SK-N-SH treated with all-trans-retinoic acid at 6 μM for 48 hours (cell line): ENCODE measurements at regions not wholly inside any gene's neighbourhood (a gene's known extent, or its start where the extent isn't known, plus 50 kb on each side); places are given as distances from the start of the nearest gene placed in this dataset.

Experiments
- ATAC-seq: fragments of 200-7000 bp; cut with Tn5 transposase; 3 replicates; pipeline ENCODE4 v1.9.1; 2020; ENCODE audit warnings: mild to moderate bottlenecking, moderate library complexity
- ARNTL ChIP-seq: fragments of 450-650 bp; formaldehyde crosslinking; IDR thresholded peaks from 2 replicates; pipeline ENCODE4 v1.5.0; 2020; ENCODE audit warnings: low read depth, mild to moderate bottlenecking, moderate library complexity, borderline replicate concordance
- BACH2 ChIP-seq: fragments of 250-450 bp; sonication (Bioruptor Pico); IDR thresholded peaks from 2 replicates; pipeline ENCODE4 v1.9.0; 2021; ENCODE audit warnings: mild to moderate bottlenecking, borderline replicate concordance
- CREB5 ChIP-seq: fragments of 250-450 bp; sonication (Bioruptor Pico); IDR thresholded peaks from 2 replicates; pipeline ENCODE4 v1.5.1; 2020; ENCODE audit warnings: low read depth, mild to moderate bottlenecking, moderate library complexity
- CSDC2 ChIP-seq: fragments of 250-450 bp; sonication (Bioruptor Pico); IDR thresholded peaks from 2 replicates; pipeline ENCODE4 v1.5.0; 2020; ENCODE audit warnings: mild to moderate bottlenecking, moderate library complexity
- CSRNP3 ChIP-seq: fragments of 250-450 bp; sonication (Bioruptor Pico); IDR thresholded peaks from 2 replicates; pipeline ENCODE4 v1.5.1; 2021; ENCODE audit warnings: mild to moderate bottlenecking, moderate library complexity
- ESRRG ChIP-seq: fragments of 250-450 bp; sonication (Bioruptor Pico); IDR thresholded peaks from 2 replicates; pipeline ENCODE4 v1.6.1; 2021; ENCODE audit warnings: mild to moderate bottlenecking
- GLIS3 ChIP-seq: fragments of 250-450 bp; sonication (Bioruptor Pico); IDR thresholded peaks from 2 replicates; pipeline ENCODE4 v1.5.0; 2020; ENCODE audit warnings: mild to moderate bottlenecking, moderate library complexity
- ISL1 ChIP-seq: fragments of 250-450 bp; sonication (Bioruptor Pico); IDR thresholded peaks from 2 replicates; pipeline ENCODE4 v2.1.2; 2022; ENCODE audit warnings: mild to moderate bottlenecking, moderate library complexity
- PATZ1 ChIP-seq: fragments of 250-450 bp; sonication (Bioruptor Pico); IDR thresholded peaks from 2 replicates; pipeline ENCODE4 v1.8.0; 2020; ENCODE audit warnings: mild to moderate bottlenecking, moderate library complexity, borderline replicate concordance
- POU6F1 ChIP-seq: fragments of 250-450 bp; sonication (Bioruptor Pico); IDR thresholded peaks from 2 replicates; pipeline ENCODE4 v1.8.0; 2021; ENCODE audit warnings: low read depth, mild to moderate bottlenecking, moderate library complexity, borderline replicate concordance
- PPARA ChIP-seq: fragments of 250-450 bp; sonication (Bioruptor Pico); IDR thresholded peaks from 2 replicates; pipeline ENCODE4 v1.5.0; 2020; ENCODE audit warnings: mild to moderate bottlenecking, borderline replicate concordance
- RARB ChIP-seq: fragments of 250-450 bp; sonication (Bioruptor Pico); IDR thresholded peaks from 2 replicates; pipeline ENCODE4 v1.8.0; 2021; ENCODE audit warnings: mild to moderate bottlenecking, moderate library complexity
- SNAI2 ChIP-seq: fragments of 250-450 bp; sonication (Bioruptor Pico); IDR thresholded peaks from 2 replicates; pipeline ENCODE4 v1.5.0; 2020; ENCODE audit warnings: mild to moderate bottlenecking, moderate library complexity
- TCF4 ChIP-seq: fragments of 250-450 bp; sonication (Bioruptor Pico); IDR thresholded peaks from 2 replicates; pipeline ENCODE4 v1.8.0; 2021; ENCODE audit warnings: mild to moderate bottlenecking, moderate library complexity, borderline replicate concordance
- TOX ChIP-seq: fragments of 250-450 bp; sonication (Bioruptor Pico); IDR thresholded peaks from 2 replicates; pipeline ENCODE4 v1.8.0; 2021; ENCODE audit warnings: mild to moderate bottlenecking, moderate library complexity, borderline replicate concordance
- TSHZ2 ChIP-seq: fragments of 250-450 bp; sonication (Bioruptor Pico); IDR thresholded peaks from 2 replicates; pipeline ENCODE4 v1.5.0; 2020; ENCODE audit warnings: mild to moderate bottlenecking, moderate library complexity
- ZC3H10 ChIP-seq: fragments of 250-450 bp; sonication (Bioruptor Pico); IDR thresholded peaks from 2 replicates; pipeline ENCODE4 v1.5.1; 2021; ENCODE audit warnings: mild to moderate bottlenecking, moderate library complexity
- ZFP3 ChIP-seq: fragments of 250-450 bp; sonication (Bioruptor Pico); IDR thresholded peaks from 2 replicates; pipeline ENCODE4 v1.5.0; 2020; ENCODE audit warnings: mild to moderate bottlenecking, moderate library complexity
- ZFP30 ChIP-seq: fragments of 450-650 bp; formaldehyde crosslinking; IDR thresholded peaks from 2 replicates; pipeline ENCODE4 v1.5.0; 2022; ENCODE audit warnings: mild to moderate bottlenecking, moderate library complexity
- ZNF565 ChIP-seq: fragments of 450-650 bp; formaldehyde crosslinking; conservative IDR thresholded peaks from 2 replicates; pipeline ENCODE4 v1.5.0; 2020; ENCODE audit warnings: low read depth, mild to moderate bottlenecking, moderate library complexity
- ZNF70 ChIP-seq: fragments of 450-650 bp; formaldehyde crosslinking; IDR thresholded peaks from 2 replicates; pipeline ENCODE4 v1.5.0; 2020; ENCODE audit warnings: mild to moderate bottlenecking, moderate library complexity
- ZNF8 ChIP-seq: fragments of 450-650 bp; formaldehyde crosslinking; IDR thresholded peaks from 2 replicates; pipeline ENCODE4 v1.5.0; 2020; ENCODE audit warnings: mild to moderate bottlenecking, moderate library complexity

GRCh38 chr18:8461544-8461943, 147.7 kb upstream of the RAB12 start:
- TF ChIP-seq SNAI2 (CRISPR knock-in tag) (no peak), ZFP30 (CRISPR knock-in tag) (no peak), POU6F1 (CRISPR knock-in tag) (no peak), PPARA (no peak), ZC3H10 (CRISPR knock-in tag) (no peak), ARNTL (no peak)
- no peak for ATAC-seq

GRCh38 chr18:8462651-8463185, 146.5 kb upstream of the RAB12 start:
- no peak for TF ChIP-seq RARB (CRISPR knock-in tag)
- no peak for TF ChIP-seq ZFP30 (CRISPR knock-in tag)
- TF ChIP-seq ZNF8 (CRISPR knock-in tag) = no peak
- TF ChIP-seq TSHZ2 (CRISPR knock-in tag) = no peak
- TF ChIP-seq CSDC2 (CRISPR knock-in tag) = no peak
- no peak for TF ChIP-seq ZFP3
- TF ChIP-seq ZNF565 (CRISPR knock-in tag) = no peak
- no peak for TF ChIP-seq TCF4 (CRISPR knock-in tag)
- no peak for TF ChIP-seq PPARA
- TF ChIP-seq CREB5 = no peak
- TF ChIP-seq ISL1 (CRISPR knock-in tag) = no peak
- TF ChIP-seq TOX = no peak
- TF ChIP-seq ZNF70 (CRISPR knock-in tag) = no peak
- no peak for ATAC-seq

- ATAC-seq = no peak
- TF ChIP-seq TSHZ2 (CRISPR knock-in tag) = no peak
- TF ChIP-seq ZNF70 (CRISPR knock-in tag) = no peak
- no peak for TF ChIP-seq PATZ1 (CRISPR knock-in tag)
- TF ChIP-seq GLIS3 (CRISPR knock-in tag) = no peak
- no peak for TF ChIP-seq ARNTL
- no peak for TF ChIP-seq ESRRG
- no peak for TF ChIP-seq RARB (CRISPR knock-in tag)
- no peak for TF ChIP-seq CSRNP3 (CRISPR knock-in tag)
- TF ChIP-seq PPARA = no peak
- no peak for TF ChIP-seq BACH2
- no peak for TF ChIP-seq SNAI2 (CRISPR knock-in tag)
Observed at GRCh38 chr18:8463791-8464190, 145.4 kb upstream of the RAB12 start.
